CD4-positive, CD25-positive, alpha-beta regulatory T cell (primary cell): ENCODE measurements at regions not wholly inside any gene's neighbourhood (a gene's known extent, or its start where the extent isn't known, plus 50 kb on each side); places are given as distances from the start of the nearest gene placed in this dataset.
"Not testable (repeated sequence)": the region's sequence is repeated elsewhere in the genome, so short reads cannot be mapped to it uniquely, and the experiment has no call there.

Source experiments
- ATAC-seq, 2 donors: fragments of 150-1000 bp; cut with Tn5 transposase; one replicate each; pipeline ENCODE4 v1.10.0; 2021; ENCODE audit warnings: low read depth in 2 of 2, moderate number of reproducible peaks in 2 of 2, moderate library complexity in 1 of 2
- DNase-seq, 3 donors: peaks; one replicate each; pipeline versions ENCODE4 v3.0.0 to v3.0.0-alpha.2; 2012 to 2022; ENCODE audit warnings: mixed read lengths in 1 of 3
- H3K27ac ChIP-seq: one replicate; pipeline ENCODE4 v1.7.0; 2013; ENCODE audit warnings: mild to moderate bottlenecking, low read length; ENCODE audit not compliant: insufficient read depth, poor library complexity, severe bottlenecking
- H3K27me3 ChIP-seq: one replicate; pipeline ENCODE4 v1.7.0; 2013; ENCODE audit warnings: low read length; ENCODE audit not compliant: control insufficient read depth, insufficient read depth
- H3K36me3 ChIP-seq: one replicate; pipeline ENCODE4 v1.7.0; 2013; ENCODE audit warnings: mild to moderate bottlenecking, low read length, moderate library complexity; ENCODE audit not compliant: control insufficient read depth, insufficient read depth
- H3K4me1 ChIP-seq: 2 replicates; pipeline ENCODE4 v1.7.0; 2013; ENCODE audit warnings: mild to moderate bottlenecking, low read length; ENCODE audit not compliant: insufficient read depth, control insufficient read depth, poor library complexity, severe bottlenecking
- H3K4me3 ChIP-seq: one replicate; pipeline ENCODE4 v1.7.0; 2013; ENCODE audit warnings: low read depth, mild to moderate bottlenecking, low read length, moderate library complexity
- H3K9me3 ChIP-seq, 2 experiments: 1 replicate in 1 of 2; 2 replicates in 1 of 2; pipeline ENCODE4 v1.7.0; 2013; ENCODE audit warnings: low read length in 2 of 2, mild to moderate bottlenecking in 1 of 2, moderate library complexity in 1 of 2; ENCODE audit not compliant: control insufficient read depth in 2 of 2
- H3K27ac Mint-ChIP-seq, 3 donors: one replicate each; pipeline ENCODE4 v1.8.0; 2020 to 2022; ENCODE audit warnings: mild to moderate bottlenecking in 3 of 3, mixed read lengths in 3 of 3, moderate library complexity in 2 of 3
- H3K27me3 Mint-ChIP-seq: one replicate; pipeline ENCODE4 v1.8.0; 2022; ENCODE audit warnings: mild to moderate bottlenecking, mixed read lengths
- H3K36me3 Mint-ChIP-seq: one replicate; pipeline ENCODE4 v1.8.0; 2020; ENCODE audit warnings: mixed read lengths
- H3K4me1 Mint-ChIP-seq, 4 donors: one replicate each; pipeline ENCODE4 v1.8.0; 2020 to 2022; ENCODE audit warnings: mixed read lengths in 4 of 4, mild to moderate bottlenecking in 1 of 4
- H3K4me3 Mint-ChIP-seq, 4 donors: one replicate each; pipeline ENCODE4 v1.8.0; 2020 to 2022; ENCODE audit warnings: mild to moderate bottlenecking in 4 of 4, mixed read lengths in 4 of 4, moderate library complexity in 3 of 4
- H3K9me3 Mint-ChIP-seq, 7 donors: one replicate each; pipeline ENCODE4 v1.8.0; 2020 to 2022; ENCODE audit warnings: mixed read lengths in 7 of 7, mild to moderate bottlenecking in 3 of 7, moderate library complexity in 2 of 7

- H3K9me3 Mint-ChIP-seq = peaks cover 0 to 3% (median 0%) of the 10 kb centered on the region in 7 donors
- no peak overlapping the region for H3K4me3 Mint-ChIP-seq
- ATAC-seq = no peak
Measured at GRCh38 chr2:193219413-193219812, 1024.7 kb upstream of the TMEFF2 start.

GRCh38 chr2:193201583-193201982, 1006.9 kb upstream of the TMEFF2 start:
- Mint-ChIP-seq H3K4me3 (no peak overlapping the region), H3K9me3 (peaks cover 0 to 1% (median 0%) of the 10 kb centered on the region in 7 donors), H3K27ac (no peak overlapping the region), H3K4me1 (no peaks in the 10 kb centered on the region), H3K36me3 (no peaks in the 10 kb centered on the region), H3K27me3 (no peaks in the 10 kb centered on the region)
- no peaks in the 10 kb centered on the region for H3K4me1 ChIP-seq
- ATAC-seq (no peak), DNase-seq (no peak)
- no peaks in the 10 kb centered on the region for H3K27me3 ChIP-seq
- H3K4me3 ChIP-seq = no peak overlapping the region
- no peak overlapping the region for H3K27ac ChIP-seq
- no peaks in the 10 kb centered on the region for H3K36me3 ChIP-seq
- H3K9me3 ChIP-seq = no peaks in the 10 kb centered on the region

More at GRCh38 chr2:193219413-193219812, 1024.7 kb upstream of the TMEFF2 start:
- H3K4me3 ChIP-seq = no peak overlapping the region
- no peaks in the 10 kb centered on the region for H3K36me3 Mint-ChIP-seq
- no peak overlapping the region for H3K27ac Mint-ChIP-seq
- H3K27ac ChIP-seq = no peak overlapping the region
- no peaks in the 10 kb centered on the region for H3K4me1 Mint-ChIP-seq
- H3K27me3 Mint-ChIP-seq = no peaks in the 10 kb centered on the region
- H3K4me1 ChIP-seq = no peaks in the 10 kb centered on the region
- no peaks in the 10 kb centered on the region for H3K36me3 ChIP-seq
- DNase-seq = no peak
- no peaks in the 10 kb centered on the region for H3K27me3 ChIP-seq
- H3K9me3 ChIP-seq = no peaks in the 10 kb centered on the region

- Histone ChIP-seq H3K4me3 (no peak overlapping the region), H3K4me1 (no peaks in the 10 kb centered on the region), H3K27ac (no peak overlapping the region), H3K27me3 (no peaks in the 10 kb centered on the region), H3K9me3 (no peaks in the 10 kb centered on the region), H3K36me3 (no peaks in the 10 kb centered on the region)
- no peaks in the 10 kb centered on the region for H3K4me1 Mint-ChIP-seq
- peaks cover 0 to 1% (median 0%) of the 10 kb centered on the region in 7 donors for H3K9me3 Mint-ChIP-seq
- H3K27me3 Mint-ChIP-seq = no peaks in the 10 kb centered on the region
- H3K4me3 Mint-ChIP-seq = no peak overlapping the region
- H3K36me3 Mint-ChIP-seq = no peaks in the 10 kb centered on the region
- DNase-seq (no peak), ATAC-seq (no peak)
- H3K27ac Mint-ChIP-seq = no peak overlapping the region
Measured at GRCh38 chr2:193199322-193199721, 1004.6 kb upstream of the TMEFF2 start.

GRCh38 chr2:193187816-193188215, 993.1 kb upstream of the TMEFF2 start:
- DNase-seq = no peak
- H3K27ac Mint-ChIP-seq = no peak overlapping the region
- H3K27me3 Mint-ChIP-seq = no peaks in the 10 kb centered on the region
- H3K4me3 Mint-ChIP-seq = peak overlapping the region in 2 of 4 donors; percentile 13 to 62
- H3K9me3 ChIP-seq = no peaks in the 10 kb centered on the region
- ATAC-seq = no peak
- H3K27ac ChIP-seq = peak overlapping the region; percentile 1
- peak overlapping the region; percentile 47 for H3K4me3 ChIP-seq
- H3K4me1 ChIP-seq = no peaks in the 10 kb centered on the region
- peaks cover 0 to 9% (median 3%) of the 10 kb centered on the region in 4 donors for H3K4me1 Mint-ChIP-seq
- H3K9me3 Mint-ChIP-seq = peaks cover 0 to 1% (median 0%) of the 10 kb centered on the region in 7 donors
- no peaks in the 10 kb centered on the region for H3K27me3 ChIP-seq
- H3K36me3 ChIP-seq = no peaks in the 10 kb centered on the region
- no peaks in the 10 kb centered on the region for H3K36me3 Mint-ChIP-seq

- not testable (repeated sequence) for H3K36me3 ChIP-seq, H3K4me1 ChIP-seq, ATAC-seq, H3K27me3 ChIP-seq, H3K27ac ChIP-seq, H3K27ac Mint-ChIP-seq, H3K9me3 ChIP-seq, H3K27me3 Mint-ChIP-seq, H3K4me1 Mint-ChIP-seq, H3K36me3 Mint-ChIP-seq, H3K9me3 Mint-ChIP-seq, H3K4me3 Mint-ChIP-seq, H3K4me3 ChIP-seq, DNase-seq
Measured at GRCh38 chr2:193170981-193171380, 976.2 kb upstream of the TMEFF2 start.

- no peaks in the 10 kb centered on the region for H3K4me1 ChIP-seq
- Mint-ChIP-seq H3K36me3 (no peaks in the 10 kb centered on the region), H3K27ac (no peak overlapping the region), H3K9me3 (peaks cover 0 to 3% (median 0%) of the 10 kb centered on the region in 7 donors), H3K4me1 (no peaks in the 10 kb centered on the region), H3K4me3 (no peak overlapping the region), H3K27me3 (no peaks in the 10 kb centered on the region)
- no peaks in the 10 kb centered on the region for H3K9me3 ChIP-seq
- no peaks in the 10 kb centered on the region for H3K36me3 ChIP-seq
- no peaks in the 10 kb centered on the region for H3K27me3 ChIP-seq
- no peak overlapping the region for H3K4me3 ChIP-seq
- no peak overlapping the region for H3K27ac ChIP-seq
- ATAC-seq = no peak
- DNase-seq = no peak
Measured at GRCh38 chr2:193156480-193156879, 961.7 kb upstream of the TMEFF2 start.

- ATAC-seq (no peak), DNase-seq (no peak)
- H3K27me3 ChIP-seq = no peaks in the 10 kb centered on the region
- H3K4me3 ChIP-seq = no peak overlapping the region
- Mint-ChIP-seq H3K27me3 (no peaks in the 10 kb centered on the region), H3K27ac (no peak overlapping the region), H3K4me1 (no peaks in the 10 kb centered on the region), H3K36me3 (no peaks in the 10 kb centered on the region), H3K4me3 (no peak overlapping the region), H3K9me3 (peaks cover 0 to 3% (median 0%) of the 10 kb centered on the region in 7 donors)
- H3K9me3 ChIP-seq = no peaks in the 10 kb centered on the region
- no peaks in the 10 kb centered on the region for H3K4me1 ChIP-seq
- no peaks in the 10 kb centered on the region for H3K36me3 ChIP-seq
- H3K27ac ChIP-seq = no peak overlapping the region
Measured at GRCh38 chr2:193154076-193154475, 959.3 kb upstream of the TMEFF2 start.

GRCh38 chr2:193153576-193153975, 958.8 kb upstream of the TMEFF2 start:
- no peak for ATAC-seq
- Mint-ChIP-seq H3K27ac (no peak overlapping the region), H3K4me1 (no peaks in the 10 kb centered on the region), H3K36me3 (no peaks in the 10 kb centered on the region), H3K9me3 (peaks cover 0 to 4% (median 0%) of the 10 kb centered on the region in 7 donors), H3K4me3 (no peak overlapping the region), H3K27me3 (no peaks in the 10 kb centered on the region)
- no peak overlapping the region for H3K27ac ChIP-seq
- no peaks in the 10 kb centered on the region for H3K9me3 ChIP-seq
- H3K27me3 ChIP-seq = no peaks in the 10 kb centered on the region
- DNase-seq = no peak
- H3K4me3 ChIP-seq = no peak overlapping the region
- no peaks in the 10 kb centered on the region for H3K36me3 ChIP-seq
- H3K4me1 ChIP-seq = no peaks in the 10 kb centered on the region
